Astrocyte (in vitro differentiated cells and primary cell): ENCODE measurements at regions not wholly inside any gene's neighbourhood (a gene's known extent, or its start where the extent isn't known, plus 50 kb on each side); places are given as distances from the start of the nearest gene placed in this dataset.

Source experiments
- CTCF ChIP-seq: IDR thresholded peaks from 2 replicates; pipeline ENCODE4 v1.5.1; 2011; ENCODE audit warnings: low read depth, mild to moderate bottlenecking, inconsistent platforms, low read length, moderate library complexity; ENCODE audit not compliant: insufficient read depth
- EZH2 ChIP-seq: IDR thresholded peaks from 2 replicates; pipeline ENCODE4 v1.6.1; 2012; ENCODE audit warnings: mild to moderate bottlenecking, low read length, inconsistent platforms; ENCODE audit not compliant: insufficient read depth

GRCh38 chr5:135222171-135222681, 176.8 kb downstream of the MACROH2A1 start:
- TF ChIP-seq CTCF (no peak), EZH2 (no peak)
